ENCODE measurements at regions not wholly inside any gene's neighbourhood (a gene's known extent, or its start where the extent isn't known, plus 50 kb on each side); places are given as distances from the start of the nearest gene placed in this dataset.
"Not testable (repeated sequence)": the region's sequence is repeated elsewhere in the genome, so short reads cannot be mapped to it uniquely, and the experiment has no call there.

DNA sequence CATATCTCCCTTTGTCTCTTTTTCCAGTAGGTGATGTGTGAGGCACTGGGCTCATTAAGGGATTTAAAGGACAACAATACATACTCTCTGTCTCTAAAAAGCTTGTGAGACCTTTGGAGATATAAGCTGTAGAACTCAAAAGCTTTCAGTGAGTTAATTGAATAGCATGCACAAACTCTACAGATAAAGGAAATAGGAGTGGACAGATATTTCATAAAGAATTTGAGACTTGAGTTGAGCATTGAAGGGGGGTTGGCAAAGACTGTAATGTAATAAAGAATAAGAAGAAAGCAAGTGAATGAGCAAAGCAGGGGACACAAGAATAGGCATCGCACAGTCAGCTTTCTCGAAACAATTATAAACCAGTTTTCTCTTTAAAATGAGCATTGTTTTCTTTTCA is 583.4 kb upstream of the DPPA4 start:
- DNase-seq, result no peak

DNA sequence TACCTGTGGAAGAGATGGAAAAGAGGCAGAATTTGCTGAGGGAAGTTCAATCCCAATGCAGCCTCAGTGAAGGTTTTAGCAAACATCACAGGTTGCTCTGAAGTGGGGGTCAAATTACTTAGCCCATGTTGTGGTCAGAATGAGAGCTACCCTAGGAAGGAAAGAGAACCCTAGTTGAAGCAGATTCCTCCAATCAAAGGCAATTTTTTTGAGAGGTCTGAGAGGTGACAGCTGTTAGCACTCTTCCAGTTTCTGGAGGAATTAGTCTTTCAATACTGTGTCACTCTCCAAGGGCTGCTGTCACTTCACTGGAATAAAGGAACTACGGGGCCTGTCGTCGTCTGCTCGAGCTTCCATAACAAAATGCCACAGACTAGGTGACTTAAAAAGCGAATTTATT is 584.2 kb upstream of the DPPA4 start:
- no peak for DNase-seq

DNA sequence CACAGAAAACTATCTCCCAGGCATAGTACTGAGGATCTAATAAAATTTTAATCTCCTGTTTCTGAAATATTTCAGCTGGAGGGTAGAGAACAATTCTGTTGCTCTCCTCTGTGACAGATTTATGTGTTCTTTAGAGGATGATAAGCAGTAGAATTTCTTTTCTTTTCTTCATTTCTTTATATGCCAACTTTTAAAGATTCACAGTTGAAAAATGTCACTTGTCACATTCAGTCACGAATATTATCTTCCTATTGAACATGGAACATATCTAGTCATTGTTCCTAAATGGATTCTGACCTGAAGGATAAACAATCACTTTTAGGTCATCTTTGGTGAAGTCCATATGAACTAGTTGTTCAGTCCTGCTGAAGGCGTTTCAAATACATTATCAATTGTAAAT is 585.5 kb upstream of the DPPA4 start:
- no peak for DNase-seq

DNA sequence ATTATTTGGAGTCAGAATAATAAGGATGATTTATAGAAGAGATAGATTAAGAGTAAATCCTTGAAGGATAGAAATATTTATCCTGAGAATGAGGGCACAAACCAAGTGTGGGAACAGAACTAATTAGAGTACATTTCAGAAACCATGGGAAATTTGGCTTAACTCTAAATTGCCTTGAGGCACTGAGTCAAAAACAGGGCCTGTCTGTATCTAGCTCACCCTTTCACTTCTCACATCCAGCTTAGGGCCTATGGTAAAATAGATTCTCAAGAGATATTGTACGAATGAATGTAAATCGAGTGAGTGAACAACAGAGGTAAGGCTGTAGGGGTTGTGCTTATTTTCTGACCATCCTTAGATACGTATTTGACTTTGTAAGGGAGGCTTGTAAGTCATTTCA is 586.1 kb upstream of the DPPA4 start:
- no peak for DNase-seq

DNA sequence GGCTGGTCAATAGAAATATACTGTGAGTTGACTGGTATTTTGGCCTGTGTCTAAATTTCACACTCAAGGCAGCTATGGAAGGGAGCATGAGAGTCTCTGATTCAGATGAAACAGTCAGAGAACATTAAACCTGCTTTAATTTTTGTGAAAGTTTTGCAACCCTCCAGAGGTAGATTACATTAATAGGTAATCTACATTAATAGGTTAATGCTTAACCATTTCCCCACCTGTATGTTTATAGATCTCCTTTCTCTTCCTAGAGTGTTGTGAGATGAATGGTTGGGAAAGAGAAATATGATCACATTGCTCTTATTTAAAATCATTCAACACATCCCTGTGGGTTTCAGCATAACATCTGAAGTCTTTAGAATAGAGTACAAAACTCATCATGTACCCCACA is 586.9 kb upstream of the DPPA4 start:
- DNase-seq, result no peak

DNA sequence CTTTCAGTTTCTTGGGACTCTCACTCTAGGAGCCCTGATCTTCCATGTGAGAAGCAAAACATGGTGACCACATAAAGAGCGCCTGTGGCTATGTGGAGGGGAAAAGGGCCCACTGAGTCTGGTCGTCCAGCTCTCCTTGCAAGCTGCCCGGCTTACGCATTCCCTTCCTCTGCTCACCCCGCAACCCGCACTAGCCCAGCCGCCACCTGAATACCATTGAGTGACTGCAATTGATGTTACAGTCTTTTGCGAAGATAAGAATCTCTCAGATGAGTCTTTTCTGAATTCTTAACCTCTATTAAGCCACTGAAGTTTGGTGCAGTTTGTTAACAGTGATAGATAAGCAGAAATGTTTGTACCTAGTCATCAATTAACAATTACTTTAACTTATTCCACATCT is 589.0 kb upstream of the DPPA4 start:
- DNase-seq, result no peak

DNA sequence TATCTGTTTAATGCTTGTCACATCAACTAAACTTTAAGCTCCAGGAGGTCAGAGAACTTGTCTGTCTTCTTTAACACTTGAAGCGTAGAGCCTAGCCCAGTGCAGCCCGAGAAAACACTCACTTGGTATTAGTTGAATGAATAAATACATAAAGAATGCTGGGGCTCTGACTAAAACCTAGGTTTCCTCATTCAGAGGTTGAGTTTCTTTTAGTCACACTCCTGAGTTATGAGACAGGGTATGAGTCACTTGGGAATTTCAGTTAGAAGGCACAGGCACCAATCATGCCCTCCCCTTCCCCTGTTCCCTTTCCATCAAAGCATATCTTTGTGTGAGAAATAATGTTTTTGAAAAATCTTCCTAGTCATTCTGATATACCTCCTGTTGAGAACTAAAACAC is 589.8 kb upstream of the DPPA4 start:
- DNase-seq, result no peak

DNA sequence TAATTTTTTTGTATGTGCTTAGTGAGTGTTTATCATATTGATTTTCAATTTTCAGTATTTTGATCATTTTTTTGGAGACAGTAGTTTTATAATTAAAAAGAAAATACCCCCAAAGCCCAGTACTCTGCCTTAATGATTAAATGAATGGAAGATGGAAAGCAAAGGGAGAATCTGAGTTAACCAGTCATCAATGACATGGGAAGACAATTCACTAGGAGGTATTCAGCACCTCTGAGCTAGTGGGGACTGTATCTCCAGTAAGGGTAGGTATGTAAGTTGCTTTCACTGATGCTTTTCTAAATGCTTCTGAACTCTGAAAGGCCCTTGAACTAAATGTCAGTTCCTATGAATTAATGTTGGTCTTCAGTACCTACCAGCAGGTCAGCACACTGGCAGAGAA is 590.4 kb upstream of the DPPA4 start:
- DNase-seq, result no peak

DNA sequence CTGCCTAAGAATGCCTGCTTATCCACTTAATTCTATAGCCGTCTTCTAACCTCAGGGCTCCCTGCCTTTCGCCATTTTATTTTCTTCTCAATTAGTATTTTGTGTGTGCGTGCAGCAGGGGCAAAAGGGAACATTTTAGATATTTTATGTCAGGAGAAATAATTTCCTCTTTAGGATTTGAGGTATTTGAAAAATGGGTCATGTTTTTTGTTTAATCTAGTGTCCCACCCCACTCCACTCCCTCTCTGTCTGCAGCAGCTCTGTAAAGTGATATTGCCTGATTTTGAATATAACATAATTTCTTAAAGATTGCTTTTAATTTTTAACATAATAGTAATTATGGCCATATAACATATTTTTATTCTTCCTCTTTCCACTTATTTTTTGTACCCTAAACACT is 593.2 kb upstream of the DPPA4 start:
- DNase-seq, result no peak

DNA sequence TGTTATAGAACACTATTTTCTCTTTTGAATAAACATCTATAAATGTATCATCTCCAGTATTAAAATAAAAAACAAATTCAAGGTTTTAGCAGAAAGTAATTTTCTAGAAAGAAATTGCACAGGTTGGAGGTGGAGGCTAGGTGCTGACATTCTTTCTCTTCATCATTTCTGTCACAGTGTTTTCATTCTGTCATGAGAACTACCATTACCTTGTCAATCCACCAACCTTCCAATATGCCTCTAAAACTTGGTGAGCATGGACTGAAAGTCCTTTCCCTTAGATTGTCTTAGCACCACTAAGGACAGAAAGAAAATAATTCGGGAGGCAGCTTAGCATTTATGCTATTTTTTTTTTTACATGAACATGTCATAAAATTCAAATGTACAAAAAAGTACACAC is 596.2 kb upstream of the DPPA4 start:
- no peak for DNase-seq

DNA sequence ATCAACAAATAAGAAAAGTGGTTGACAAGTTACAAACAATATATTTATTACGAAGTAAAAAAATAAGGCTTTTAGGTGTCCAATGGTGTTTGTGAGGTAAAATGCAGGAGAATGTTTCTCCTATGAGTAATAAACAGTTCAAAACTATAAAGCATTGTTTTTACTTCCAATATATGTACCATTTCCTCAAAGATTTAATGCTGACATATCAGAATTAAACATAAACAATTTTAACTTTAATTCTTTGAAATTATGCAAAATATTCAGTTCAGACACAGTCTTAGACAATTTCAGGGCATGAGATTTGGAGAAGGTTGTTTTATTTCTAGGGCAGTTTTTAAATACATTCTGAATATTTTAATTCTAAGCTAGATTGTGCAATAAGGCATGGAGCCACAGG is 602.5 kb upstream of the DPPA4 start:
- no peak for DNase-seq

DNA sequence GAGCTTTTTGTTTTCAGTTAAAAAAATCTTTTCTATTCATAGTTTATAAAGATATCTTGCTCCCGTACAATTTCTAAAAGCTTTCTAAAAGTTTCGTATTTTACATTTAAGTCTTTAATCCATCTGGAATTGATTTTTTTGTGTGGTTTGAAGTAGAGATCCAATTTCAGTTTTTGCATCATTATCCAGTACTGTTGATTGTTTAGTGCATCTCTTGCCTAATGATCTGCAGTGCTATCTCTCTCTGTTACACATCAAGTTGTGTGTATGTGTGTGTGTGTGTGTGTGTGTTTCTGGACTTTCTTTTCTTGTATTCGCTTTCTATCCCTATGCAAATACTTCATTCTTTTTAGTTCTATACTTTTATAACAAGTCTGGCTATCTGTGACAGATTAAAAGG is 605.8 kb upstream of the DPPA4 start:
- no peak for DNase-seq

DNA sequence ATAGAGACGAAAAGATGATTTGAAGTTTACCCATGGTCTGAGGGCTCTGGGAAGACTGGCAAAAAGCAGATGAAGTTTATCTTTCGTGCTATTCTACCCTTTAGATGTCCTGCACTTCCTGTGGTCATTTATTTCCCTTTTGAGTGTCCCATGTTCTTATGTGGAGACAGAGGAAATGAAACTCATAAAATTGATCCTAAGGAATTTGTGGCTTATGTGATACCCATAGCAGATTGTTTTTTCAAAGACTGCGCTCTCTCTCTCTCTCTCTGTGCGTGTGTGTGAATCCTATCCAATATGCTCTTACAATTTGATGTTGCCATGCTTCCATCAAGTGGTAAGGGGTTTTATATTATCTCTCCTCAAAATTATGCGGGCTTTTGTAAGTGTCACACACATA is 607.5 kb upstream of the DPPA4 start:
- DNase-seq, result no peak

DNA sequence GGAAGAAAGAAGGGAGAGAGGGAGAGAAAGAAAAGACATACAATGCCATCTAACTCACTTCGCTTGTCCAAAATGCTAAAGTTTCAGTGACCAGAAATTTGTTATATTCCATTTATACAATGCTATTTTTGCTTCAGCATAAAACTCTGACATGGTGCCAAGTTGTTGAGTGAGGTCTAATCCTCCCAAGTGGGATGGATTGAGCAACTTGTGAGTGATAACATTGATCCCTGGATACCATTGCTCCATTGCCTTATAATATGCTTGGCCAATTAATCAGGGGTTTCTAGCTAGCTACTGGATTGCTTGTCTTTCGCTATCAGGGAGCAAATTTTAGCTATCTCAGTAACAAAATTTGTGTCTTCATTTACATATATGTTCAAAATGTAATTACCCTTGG is 615.6 kb upstream of the DPPA4 start:
- DNase-seq, result no peak

DNA sequence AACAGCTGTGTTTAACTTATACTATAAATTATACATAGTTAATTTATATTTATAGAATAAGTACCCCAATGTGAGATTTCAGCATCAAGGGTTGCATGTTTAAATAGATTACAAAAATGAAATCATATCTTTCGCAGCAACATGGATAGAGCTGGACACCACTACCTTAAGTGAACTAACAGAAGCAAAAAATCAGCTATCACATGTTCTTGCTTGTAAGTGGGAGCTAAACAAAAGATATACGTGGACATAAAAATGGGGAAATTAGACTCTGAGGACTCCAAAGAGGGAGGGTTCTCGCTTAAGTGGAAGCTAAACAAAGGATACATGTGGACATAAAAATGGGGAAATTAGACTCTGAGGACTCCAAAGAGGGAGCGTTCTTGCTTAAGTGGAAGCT is 626.5 kb upstream of the DPPA4 start:
- DNase-seq, result no peak

DNA sequence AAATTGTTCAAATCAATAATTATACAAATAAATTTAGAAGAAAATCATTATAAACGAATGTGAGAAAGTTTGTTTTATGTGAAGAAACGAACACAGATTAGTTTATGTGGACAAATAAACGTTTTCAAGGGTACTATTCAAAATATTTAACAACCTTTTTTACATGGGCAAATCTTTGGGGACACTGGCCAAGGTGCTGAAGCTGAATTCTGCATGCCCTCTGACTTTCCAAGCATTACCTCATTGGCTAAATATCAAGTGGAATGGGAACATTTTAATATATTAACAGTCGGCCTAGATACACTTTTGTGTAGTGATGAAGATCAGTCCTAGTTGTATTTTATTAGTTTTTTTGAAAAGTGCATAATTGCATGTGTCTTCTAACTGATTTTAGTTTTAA is 636.4 kb upstream of the DPPA4 start:
- DNase-seq, result no peak

DNA sequence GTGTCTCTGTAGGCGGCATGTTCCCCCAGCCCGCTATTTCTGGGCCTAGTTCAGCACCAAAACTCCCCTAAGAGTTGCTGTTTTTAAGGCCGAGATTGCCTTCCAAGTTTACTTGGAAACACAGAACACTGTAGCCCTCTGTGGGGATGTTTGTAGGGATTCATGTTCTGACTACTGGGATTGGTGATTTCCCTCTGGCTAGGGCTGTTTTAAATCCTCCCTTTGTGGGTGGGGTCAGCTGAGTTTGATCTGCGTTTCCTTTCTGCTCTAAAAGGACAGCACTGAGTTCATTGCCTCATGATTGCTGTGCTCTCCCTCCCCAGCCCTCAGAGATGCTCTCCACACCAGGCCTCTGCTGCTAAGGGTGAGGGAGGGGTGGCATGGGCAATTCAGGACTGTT is 640.6 kb upstream of the DPPA4 start:
- peak; percentile 41 for DNase-seq

DNA sequence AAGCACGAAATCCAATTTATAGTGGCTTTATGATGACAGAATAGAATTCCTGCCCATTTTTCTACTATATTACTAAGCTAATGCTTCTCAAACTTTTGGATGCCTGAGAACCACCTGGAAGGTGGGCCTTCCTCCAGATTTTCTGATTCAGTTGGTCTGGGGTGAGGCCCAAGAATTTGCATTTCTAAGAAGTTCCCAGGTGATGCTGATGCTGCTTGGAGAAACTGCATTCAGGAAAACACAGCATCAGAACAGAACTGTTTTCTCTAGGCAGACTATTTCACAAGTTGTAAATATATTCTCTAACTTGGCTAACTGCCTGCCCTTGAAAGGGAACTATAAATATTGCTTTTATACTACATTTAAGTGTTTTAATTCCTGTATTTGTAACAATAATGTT is 644.9 kb upstream of the DPPA4 start:
- DNase-seq, result no peak

DNA sequence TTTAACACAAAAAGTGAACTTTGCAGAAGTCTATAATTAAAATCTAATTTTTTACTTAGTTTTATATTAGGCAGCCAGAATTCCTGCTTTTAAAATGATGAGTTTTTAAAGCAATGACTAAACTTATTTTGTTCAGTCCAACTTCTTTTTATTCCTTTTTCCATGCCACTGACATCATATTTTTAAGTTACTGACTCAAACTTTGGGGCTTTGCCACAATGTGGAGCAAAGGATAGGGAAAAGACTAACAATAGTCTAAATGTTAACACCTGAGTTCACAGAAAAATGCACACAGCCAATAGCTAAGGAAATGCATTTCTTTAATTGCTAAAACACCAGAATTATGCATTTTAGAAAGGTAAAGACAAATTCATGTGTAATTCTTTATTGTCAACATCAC is 647.6 kb upstream of the DPPA4 start:
- DNase-seq, result no peak

DNA sequence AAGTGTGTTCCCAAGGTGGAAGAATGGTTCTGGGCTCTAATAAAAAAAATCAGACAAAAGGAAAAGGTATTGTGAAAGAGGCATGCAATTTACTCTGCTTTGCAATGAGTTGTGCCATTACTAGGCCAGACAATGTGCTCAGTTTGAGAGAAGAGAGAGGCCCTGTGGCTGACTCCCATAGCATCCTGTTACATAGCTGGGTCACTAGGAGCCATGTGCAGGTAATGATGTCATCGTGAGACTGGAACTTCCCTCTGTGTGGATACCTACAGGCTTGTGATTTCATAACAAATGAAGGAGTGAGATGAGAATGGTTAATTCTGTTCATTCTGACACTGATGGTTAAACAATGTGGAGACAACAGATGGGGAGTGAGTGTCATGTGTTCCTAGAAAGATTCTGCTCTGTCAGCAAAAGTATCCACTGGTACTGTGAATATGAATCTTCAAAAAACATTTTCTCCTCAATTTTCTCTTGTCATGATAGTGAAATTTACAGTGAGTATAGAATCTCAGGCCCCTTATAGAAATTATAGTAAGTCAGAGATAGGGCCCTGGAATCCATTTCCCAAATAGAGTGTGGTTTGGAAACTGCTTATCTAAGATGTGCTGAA is 648.7 kb upstream of the DPPA4 start:
- DNase-seq, result no peak

DNA sequence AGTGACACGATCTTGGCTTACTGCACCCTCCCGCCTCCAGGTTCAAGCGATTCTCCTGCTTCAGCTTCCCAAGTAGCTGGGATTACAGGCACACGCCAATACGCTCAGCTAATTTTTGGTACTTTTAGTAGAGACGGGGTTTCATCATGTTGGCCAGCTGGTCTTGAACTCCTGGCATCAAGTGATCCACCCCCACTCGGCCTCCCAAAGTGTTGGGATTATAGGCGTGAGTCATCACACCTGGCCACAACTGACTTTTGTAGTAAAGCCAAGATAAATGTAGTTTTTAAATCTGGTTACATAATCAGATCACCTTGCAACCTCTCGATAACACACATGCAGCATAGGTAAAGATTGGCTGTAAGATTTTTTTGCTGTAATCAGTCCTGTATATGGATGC is 657.5 kb upstream of the DPPA4 start:
- no peak for DNase-seq

DNA sequence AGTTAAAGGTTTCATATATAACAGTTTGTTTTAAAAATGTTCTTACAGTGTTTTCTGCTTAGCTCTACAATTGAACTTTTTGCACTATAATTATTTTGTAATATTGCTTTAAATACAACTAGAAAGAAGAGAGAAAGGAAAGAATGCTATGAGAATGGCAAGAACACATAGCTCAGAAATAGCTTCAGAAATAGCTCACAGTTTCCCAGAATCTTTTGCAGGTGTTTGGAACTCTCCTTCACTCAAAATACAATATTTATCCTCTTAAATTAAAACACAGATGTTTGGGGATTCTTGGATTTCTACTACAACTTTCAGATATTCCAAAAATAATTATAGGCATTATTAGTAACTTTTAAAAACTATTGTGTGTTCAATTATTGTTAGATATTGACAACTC is 658.0 kb upstream of the DPPA4 start:
- no peak for DNase-seq

DNA sequence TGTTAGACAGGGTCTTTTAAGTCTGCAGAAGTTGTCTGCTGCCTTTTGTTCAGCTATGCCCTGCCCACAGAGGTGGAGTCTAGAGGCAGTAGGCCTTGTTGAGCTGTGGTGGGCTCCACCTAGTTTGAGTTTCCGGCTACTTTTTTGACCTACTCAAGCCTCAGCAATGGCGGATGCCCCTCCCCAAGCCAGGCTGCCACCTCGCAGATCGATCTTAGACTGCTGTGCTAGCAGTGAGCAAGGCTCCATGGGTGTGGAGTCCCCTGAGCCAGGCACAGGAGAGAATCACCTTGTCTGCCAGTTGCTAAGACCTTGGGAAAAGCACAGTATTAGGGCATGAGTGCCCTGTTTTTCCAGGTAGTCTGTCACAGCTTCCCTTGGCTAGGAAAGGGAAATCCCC is 664.6 kb upstream of the DPPA4 start:
- DNase-seq, result not testable (repeated sequence)

DNA sequence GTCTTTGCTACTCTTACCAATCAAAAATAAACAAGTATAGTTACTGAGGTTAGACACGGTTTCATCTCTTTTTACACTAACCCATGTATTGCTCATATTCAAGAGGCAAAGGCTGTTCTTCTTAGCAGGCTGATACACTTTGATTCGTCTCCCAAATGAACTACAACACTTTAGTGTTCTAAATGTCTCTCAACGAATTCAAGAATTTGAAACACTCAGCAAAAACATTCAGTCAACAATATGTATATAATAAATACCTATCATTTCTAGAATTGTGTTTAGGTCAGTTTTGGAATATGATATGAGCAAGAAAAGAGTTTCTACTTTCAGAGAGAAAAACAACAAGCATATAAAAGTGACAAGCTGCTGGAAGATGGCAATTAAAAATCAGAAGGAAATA is 669.6 kb upstream of the DPPA4 start:
- DNase-seq, result no peak

DNA sequence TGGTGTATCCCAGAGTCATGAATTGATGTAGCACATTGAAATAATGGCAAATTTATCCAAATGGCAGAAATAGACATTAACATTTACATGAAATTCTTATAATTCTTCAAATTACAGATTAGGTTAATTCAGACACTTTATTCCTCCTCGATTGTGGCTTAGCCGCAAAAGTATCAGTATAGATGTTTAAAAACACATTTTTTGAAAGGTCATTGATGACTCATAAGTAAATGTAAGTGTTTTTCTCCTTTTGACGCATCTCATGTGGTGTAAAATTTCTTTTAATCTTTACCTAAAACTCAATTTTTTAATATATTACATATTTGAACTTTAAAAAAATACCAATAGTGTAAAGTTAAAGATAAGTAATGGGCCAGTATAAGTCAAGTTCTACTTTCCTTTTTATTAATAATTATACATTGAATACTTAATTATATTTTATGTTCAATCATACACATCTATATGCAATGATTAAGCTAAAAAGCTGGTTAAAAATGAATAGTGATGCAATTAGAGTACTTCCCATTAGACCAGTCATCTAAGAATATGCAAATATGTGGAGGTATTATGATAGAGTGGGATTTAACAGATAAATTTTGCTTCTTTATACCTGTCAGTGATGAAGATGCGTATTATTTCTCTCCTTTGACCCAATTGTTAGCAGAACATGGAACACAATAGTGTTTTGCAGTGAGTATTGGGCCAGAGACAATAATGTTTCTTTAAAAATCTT is 678.1 kb upstream of the DPPA4 start:
- DNase-seq, result no peak

Measured in femur (tissue), 1 donor.